Right lung (tissue), 2 donors: ENCODE measurements at regions not wholly inside any gene's neighbourhood (a gene's known extent, or its start where the extent isn't known, plus 50 kb on each side); places are given as distances from the start of the nearest gene placed in this dataset.
"Not testable (repeated sequence)": the region's sequence is repeated elsewhere in the genome, so short reads cannot be mapped to it uniquely, and the experiment has no call there.

ENCODE experiments used
- DNase-seq, 2 donors: peaks; one replicate each; pipeline ENCODE4 v3.0.0-alpha.2; 2013

DNA sequence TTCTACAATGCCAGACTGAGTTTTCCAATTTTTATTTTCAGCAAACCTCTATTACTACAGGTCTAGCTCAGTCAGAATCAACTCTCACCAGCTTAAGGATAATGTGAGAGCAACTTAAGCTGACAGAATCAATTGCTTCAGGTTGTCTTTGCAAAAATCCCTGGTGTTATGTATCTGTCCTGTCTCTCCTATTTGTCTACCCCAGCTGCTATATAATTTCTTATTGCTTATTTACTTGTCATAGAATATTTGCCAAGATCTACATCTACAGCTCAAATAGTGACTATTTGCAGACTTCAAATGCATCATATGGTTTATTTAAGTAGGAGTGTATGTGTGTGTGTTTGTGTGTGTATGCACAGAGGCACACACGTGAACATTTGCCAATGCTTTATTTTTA is 54.1 kb downstream of the FOXG1 start:
- DNase-seq = no peak

DNA sequence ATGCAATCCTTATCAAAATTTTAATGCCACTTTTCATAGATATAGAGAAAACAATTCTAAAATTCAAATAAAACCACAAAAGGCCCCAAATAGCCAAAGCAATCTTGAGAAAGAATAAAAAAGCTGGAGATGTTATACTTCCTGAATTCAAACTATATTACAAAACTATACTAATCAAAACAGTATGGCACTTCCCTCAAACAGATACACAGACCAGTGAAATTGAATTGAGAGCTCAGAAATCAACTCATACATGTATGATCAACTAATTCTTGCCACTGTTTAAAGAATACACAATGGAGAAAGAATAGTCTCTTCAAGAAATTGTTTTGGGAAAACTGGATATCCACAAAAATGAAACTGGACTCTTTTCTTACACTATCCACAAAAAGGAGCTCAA is 55.4 kb downstream of the FOXG1 start:
- DNase-seq = no peak

DNA sequence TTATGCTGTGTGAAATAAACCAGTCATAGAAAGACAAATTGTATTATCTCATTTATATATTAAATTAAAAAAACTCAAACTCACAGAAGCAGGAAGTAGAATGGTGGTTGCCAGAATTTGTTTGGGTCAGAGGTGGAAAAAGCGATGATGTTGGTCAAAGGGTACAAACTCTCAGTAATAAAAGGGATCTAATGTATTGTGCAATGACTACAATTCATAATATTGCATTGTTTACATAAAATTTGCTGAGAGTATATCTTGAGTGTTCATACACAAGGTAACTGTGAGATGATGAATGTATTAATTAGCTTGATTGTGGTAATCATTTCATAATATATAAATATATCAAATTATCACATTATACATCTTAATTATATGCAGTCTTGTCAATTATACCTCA is 56.7 kb downstream of the FOXG1 start:
- DNase-seq = no peak

DNA sequence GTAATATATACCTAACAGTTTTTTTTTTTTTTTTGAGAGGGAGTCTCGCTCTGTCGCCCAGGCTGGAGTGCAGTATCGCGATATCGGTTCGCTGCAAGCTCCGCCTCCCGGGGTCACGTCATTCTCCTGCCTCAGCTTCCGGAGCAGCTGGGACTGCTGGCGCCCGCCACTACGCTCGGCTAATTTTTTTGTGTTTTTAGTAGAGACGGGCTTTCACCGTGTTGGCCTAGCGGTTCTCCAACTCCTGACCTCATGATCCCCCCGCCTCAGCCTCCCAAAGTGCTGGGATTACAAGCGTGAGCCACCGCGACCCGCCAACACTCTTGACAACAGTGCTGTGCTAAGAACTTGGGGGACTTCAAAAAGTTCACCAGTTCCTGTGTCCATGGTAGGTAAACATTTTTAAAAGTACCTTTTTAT is 63.5 kb downstream of the FOXG1 start:
- DNase-seq = no peak

DNA sequence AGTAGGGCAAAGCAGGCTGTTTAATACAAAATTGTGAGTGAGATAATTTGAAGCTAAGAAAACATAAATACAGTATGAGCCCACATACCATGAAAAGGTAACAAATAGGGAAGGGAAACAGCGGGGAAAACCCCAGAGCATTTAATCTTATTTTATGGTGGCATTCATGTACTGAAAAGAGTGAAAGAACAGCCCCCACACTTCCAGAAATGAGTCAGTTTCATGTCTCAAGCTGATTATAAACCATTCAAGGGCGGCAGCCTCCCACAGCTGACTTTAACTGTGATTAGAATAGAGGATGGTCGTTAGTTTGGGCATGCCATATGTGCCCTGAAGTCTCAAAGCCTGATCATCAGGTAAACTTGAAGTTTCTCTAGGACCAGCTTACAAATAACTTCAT is 64.5 kb downstream of the FOXG1 start:
- no peak for DNase-seq

DNA sequence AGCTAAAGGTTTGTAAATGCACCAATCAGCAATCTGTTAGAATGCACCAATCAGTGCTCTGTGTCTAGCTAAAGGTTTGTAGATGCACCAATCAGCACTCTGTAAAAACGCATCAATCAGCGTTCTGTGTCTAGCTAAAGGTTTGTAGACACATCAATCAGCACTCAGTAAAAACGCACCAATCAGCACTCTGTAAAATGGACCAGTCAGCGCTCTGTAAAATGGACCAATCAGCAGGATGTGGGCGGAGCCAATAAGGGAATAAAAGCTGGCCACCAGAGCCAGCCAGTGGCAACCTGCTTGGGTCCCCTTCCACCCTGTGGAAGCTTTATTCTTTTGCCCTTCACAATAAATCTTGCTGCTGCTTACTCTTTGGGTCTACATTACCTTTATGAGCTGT is 76.0 kb downstream of the FOXG1 start:
- not testable (repeated sequence) for DNase-seq

DNA sequence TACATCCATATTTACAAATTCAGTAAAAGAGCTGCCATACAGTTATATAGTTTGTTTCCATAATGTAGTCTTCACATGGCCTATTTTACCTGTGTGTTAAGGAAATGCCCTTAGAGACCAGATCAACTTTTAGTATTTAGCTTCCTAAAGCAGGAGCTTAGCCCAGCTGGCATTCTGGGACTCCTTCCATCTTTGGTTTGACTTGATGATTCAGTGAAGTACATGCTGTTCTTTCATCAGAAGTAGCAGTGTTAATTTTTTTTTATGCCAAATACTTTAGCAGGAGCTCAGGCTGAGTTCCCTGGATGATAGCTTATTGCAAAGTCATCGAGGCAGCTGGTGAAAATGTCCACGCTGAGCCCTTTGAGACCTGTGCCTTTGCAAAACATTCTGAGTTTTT is 101.0 kb downstream of the FOXG1 start:
- DNase-seq = no peak

DNA sequence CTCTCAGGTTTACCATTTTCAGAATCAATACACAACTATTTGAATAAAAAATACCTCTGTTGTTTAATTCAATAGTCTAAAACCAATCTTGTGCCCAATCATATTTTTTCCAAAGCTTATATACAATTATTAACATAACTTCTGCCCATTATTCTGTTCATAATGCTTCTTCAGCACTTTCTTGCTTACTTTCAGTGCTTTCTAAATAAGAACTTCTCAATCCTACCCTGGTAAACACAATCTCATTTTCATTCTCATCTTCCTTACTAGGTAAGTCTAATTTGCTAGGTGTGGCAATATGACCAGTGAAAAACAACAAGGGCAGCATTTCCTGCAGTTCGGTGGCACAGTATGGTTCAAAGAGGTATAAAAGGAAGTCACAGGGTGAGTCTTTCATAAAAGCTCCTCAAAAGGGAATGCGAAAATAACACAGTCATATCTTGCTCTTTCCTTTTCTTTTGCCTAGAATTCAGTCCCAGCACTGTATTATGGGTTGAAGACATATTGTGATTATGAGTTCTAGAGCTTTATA is 103.5 kb downstream of the FOXG1 start:
- DNase-seq = no peak

DNA sequence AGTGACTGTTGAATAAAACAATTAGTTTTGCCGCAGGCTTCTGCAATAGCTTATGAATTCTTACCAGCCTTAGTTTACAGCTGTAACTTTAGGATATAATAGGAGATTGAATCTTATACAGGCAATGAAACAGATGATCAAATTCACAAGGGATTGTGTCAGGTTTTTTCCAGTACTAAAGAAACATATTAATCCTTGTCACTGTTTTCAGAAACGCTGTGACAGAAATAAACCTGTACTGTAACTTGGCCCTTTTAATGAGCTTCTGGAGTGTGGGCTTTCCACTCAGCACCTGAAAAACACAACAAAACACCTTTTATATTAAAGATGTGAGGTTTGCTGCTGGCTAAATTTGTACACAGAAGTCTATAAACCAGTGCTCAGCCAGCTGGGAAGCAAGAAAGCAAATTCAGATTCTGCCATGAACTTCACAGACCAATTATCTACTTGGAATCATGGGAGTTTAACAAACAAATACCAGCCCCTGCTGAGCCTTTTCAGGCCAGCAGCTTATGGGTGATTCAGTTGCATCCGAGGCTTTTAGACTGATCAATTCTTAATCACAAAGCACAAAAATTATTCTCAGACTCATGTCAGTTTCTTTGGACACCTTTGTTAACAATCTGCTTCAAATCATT is 109.5 kb downstream of the FOXG1 start:
- DNase-seq = no peak

DNA sequence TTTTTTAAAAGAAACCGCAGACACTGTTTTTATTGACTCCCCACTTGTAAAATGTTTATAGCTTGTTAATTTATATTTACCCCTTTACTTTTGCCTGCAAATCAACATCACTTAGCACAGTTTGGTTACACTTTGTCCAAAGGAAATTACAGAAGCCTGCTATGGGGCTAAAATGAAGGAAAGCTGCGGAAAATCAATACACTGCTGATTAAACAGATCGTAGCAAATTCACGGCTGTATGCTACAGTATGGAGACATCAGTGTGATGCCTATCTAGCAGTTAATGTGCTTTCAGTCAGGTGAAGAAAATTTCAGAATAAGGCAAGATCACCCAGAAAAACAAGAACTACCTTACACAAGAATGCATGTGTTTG is 110.0 kb downstream of the FOXG1 start:
- DNase-seq = no peak

DNA sequence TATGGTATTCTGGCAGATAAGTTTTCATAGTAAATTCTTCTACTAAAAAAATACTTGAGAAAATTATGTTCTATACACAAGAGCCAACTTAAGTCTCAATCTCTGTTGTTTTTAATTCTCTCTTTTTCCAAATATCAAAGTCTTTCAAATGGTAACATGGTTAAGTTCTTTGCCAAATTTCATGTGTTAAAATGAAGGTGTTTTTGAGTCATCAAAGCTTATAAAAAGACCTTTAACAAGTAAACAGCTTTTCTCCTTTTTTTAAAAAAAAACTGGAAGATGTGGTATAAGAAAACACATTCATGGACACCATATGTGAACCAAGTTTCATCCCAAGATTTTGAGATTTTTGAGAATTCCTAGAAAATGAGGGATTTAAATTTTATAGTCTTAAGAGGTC is 111.3 kb downstream of the FOXG1 start:
- no peak for DNase-seq

DNA sequence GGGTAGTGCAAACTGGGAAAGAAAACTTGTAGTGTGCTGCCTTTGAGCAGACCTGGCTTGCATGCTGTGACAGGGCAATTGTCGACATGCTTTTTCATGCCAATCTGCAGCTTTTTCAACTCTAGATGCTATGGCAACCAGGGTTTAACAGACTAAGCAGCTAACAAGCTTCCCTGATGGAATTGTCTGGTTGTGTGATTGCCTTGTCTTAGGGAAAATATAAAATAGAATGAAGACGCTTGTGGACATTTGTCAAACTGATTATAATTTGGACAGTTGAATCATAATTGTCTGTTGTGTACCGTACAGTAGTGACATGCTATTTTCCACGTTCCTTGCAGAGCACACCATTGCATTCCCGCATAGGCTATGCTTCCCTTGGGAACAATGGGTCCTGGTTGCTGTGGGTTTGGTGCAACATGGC is 113.0 kb downstream of the FOXG1 start:
- DNase-seq = no peak

DNA sequence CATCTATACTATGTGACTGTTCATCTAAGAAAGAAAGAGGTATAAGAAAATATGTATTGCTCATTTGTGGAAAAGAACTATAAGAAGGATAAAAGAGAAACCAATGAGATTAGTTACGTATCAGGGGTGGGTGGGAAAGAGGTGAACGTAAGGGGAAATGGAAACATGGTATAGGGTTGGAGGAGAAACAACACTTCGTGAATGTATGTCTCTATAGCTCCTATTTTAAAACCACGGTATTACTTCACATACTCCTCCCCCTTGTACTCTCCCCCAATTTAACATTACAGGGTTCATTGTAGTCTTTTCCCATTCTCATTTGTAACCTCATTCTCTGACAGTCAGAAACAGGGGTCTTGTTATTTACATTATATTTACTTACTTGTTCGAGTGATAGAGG is 120.4 kb downstream of the FOXG1 start:
- no peak for DNase-seq

DNA sequence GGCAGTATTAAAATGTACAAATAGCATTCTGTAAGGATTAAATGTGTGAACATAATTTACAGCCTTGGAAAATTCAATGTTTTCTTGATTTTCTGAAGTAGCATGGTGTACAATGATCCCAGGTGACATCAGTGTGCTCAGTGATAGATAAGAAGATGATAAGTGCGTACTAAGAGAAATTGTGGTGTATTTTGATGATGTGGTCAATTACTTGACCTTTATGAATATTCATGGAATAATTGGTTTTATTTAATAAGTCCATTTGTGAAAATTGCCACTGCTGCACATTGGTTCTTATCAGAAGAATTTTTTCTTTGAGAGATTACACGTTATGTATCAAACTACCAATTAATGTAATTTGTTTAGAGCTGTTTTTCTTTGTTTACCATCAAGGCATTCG is 128.8 kb downstream of the FOXG1 start:
- no peak for DNase-seq

DNA sequence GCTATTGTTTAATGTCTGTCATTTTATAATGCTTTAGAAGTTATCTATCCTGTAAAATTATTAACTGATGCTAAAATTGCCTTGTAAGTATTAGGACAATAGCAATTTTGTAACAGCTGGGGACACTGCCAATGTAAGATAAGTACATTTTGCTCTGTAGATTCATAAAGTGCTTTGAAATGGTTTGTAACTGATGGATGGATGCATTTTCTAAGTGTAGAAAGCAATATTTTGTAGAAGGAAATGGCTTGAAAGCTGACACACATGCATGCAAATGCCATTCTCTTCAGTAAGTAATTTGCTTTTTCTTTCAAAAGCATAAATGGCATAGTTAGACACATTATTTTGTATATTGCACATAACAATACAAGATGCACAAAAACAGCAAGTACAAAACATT is 129.8 kb downstream of the FOXG1 start:
- DNase-seq = no peak

DNA sequence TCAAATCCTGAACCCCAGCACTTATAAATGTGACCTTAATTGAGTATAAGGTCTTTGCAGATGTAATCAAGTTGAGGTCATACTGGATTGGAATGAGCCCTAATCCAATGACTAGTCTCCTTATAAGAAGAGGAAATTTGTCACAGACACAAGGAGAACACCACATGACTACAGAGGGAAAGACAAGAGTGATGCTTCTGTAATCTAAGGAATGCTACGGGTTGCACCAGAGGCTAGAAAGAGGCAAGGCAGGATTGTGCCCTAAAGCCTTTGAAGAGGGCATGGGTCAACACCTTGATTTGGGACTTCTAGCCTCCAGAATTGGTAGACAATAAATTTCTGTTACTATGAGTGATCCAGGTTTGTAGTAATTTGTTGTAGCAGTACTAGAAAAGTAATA is 135.0 kb downstream of the FOXG1 start:
- DNase-seq = no peak

DNA sequence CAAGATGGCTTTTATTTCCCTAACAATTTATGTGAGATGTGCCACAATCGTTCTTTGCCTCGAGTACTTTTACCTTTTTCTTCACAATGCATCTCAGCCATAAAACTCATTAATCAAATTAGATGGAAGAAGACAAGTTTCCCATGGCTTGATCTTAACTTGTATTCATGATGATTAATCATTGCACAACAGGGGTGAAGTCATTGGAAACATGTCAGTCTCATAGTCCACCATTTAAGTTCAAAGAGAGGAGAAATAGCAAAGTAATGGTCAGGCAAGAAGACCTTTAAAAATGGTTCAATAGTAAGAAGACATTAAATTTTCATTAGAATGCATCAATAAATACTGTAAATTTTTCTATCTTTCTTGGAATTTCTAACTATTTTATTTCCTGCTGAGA is 136.3 kb downstream of the FOXG1 start:
- DNase-seq = no peak

DNA sequence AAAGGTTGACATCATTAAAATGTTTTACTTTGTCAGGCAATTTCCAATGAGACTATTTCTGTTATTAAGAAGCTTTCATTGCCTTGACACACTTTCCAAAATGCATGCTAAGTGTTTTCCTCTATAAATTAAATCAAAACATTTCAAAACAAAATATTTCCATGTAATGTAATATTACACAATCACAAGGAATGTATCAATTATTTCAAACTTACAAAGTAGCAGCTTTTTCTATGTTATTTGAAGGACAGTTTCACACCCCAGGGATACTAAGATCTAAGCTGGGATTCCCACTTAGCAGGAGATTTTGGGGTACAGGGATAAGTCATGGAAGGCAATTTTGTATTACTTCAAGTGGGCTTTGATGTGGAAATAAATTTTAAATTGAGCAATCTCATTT is 144.9 kb downstream of the FOXG1 start:
- no peak for DNase-seq

DNA sequence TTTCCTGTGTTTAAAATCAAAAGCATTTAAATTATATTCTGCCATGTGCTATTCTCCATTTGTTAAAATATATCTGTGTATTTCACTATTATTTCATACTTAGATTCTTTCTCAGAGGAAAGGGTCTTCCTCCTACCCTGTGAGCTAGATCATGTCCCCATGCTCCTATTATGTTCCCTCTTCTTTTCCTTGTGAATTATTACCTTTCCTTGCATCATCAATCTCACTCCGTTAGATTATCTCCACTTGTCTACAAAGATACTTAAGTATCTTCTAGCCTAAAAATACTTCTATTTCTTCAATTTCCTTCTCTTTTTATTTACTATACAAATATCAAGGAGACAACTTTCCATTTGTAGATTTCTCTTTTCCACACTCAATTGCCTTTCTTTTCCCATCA is 146.5 kb downstream of the FOXG1 start:
- DNase-seq = no peak

DNA sequence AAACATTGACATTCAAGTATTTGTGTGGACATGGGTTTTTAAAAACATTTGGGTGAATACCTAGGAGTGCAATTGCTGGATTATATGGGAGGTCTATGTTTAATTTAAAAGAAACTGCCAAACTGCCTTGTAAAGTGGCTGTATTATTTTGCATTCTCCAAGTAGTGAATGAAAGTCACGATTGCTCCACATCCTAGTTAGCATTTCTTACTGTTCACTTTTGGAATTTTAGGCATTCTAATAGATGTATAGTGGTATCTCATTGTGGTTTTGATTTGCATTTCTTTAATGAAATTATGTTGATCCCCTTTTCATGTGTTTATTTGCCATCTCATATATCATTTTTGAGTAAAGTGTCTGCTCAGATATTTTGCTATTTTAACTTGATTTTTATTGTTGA is 159.5 kb downstream of the FOXG1 start:
- no peak for DNase-seq

DNA sequence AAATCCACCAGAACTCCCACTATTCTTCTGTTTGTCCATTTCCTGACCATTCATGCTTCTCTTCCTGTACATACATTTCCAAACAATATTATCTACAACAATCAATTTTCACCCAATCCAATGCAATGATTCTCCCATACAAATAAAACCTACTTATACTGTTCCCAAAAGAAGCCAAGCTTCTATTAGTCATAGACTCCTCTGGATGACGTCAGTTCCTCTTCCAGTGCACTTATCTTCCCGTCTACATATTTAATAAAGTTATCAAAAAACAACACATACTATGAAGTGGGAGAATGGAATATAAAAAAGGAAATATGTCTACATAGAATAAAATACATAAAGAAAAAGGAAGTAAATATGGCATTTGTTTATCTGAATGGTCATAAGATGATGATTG is 165.4 kb downstream of the FOXG1 start:
- DNase-seq = no peak

DNA sequence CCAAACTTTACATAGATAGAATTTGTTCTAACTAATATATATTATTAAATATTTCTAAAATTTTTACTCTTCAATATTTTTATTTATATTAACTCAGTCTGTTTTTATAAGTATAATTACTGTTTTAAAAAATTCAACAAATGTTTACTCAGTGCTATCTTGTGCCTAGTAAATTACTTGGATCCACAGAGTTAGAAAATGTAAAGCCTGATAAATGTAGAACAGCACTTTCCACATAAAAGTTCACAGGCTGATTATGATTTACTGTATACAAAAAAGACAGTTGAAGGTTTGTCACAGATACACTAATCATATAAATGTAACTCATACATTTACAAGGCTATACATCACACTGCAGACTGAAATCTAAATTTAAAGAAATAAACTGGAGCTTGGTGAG is 170.0 kb downstream of the FOXG1 start:
- no peak for DNase-seq

DNA sequence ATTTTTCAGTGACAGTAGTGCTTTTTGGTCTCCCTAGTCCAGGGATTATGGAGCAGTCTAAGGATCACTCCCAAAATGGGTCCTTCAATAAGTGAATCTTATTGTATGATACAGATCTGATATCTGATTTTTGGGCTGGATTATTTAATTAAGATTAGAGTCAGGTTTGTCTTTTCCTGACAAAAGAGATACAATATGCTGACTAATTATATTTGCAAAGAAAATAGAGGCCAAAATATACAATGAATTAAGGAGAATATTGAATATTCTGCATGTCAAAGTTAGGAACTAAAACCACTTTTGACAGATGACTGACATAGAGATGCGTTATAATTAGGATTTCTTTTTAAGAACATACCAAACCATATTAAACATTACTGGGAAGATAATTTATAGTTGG is 175.2 kb downstream of the FOXG1 start:
- DNase-seq = no peak

DNA sequence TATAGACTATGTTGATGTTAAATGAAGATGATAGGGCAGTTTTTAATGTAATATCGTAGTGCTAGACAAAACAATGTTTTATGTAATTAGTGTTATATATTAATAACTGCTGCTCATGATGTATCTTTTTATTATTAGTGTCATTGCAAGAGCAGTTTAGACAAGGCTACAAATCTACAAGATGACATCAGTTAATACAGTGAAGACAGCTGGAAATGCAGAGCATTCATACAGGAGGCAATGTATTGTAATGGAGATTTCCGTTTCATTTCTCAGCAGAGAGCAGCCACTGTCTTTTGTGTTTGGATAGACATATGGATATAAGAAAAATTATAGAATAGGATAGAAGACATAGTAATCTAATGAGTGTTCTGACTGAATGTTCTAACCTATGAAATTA is 178.0 kb downstream of the FOXG1 start:
- no peak for DNase-seq

DNA sequence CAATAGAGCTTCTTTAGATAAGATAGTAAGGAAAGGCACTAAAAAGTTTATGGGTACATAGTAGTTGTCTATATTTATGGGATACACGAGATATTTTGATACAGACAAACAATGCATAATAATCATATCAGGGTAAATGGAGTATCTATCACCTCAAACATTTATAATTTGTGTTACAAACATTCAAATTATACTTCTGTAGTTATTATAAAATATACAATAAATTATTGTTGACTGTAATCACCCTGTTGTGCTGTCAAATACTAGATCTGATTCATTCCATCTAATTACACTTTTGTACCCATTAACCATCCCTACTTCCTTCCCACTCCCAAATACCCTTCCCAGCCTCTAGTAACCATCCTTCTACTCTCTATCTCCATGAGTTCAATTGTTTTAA is 179.7 kb downstream of the FOXG1 start:
- DNase-seq = no peak
